Stimulated activated CD8-positive, alpha-beta memory T cell treated with anti-CD3 and anti-CD28 coated beads, Interleukin-2, amount 100 ng/mL, for 1 hour (primary cell): ENCODE measurements at regions not wholly inside any gene's neighbourhood (a gene's known extent, or its start where the extent isn't known, plus 50 kb on each side); places are given as distances from the start of the nearest gene placed in this dataset.
"Not testable (repeated sequence)": the region's sequence is repeated elsewhere in the genome, so short reads cannot be mapped to it uniquely, and the experiment has no call there.

Source experiments
- DNase-seq, 2 donors: peaks; one replicate each; pipeline ENCODE4 v3.0.0-alpha.2; 2020; ENCODE audit warnings: low read depth in 2 of 2

DNA sequence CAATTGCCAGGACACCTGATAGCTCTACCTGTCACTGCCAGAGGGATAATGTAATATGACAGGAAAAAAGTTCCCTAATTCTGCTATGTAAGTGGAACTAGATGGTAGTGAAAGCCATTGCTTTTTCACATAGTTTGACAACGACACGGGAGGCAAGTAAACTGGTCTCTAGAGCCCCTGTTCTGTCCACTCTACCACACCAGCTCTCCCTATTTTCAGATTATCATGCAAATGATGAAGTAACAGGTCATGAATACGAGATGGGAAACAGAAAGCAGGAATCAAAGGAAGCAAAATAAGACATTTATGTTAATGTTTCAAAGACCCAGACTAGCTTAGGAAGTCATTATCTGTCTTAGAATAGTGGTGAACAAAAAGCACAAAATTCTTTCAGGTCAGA is 56.2 kb downstream of the TAF11L14 start:
- DNase-seq: no peak

GRCh38 chr5:17691762-17692161 is 57.5 kb downstream of the TAF11L14 start:
- no peak for DNase-seq

DNA sequence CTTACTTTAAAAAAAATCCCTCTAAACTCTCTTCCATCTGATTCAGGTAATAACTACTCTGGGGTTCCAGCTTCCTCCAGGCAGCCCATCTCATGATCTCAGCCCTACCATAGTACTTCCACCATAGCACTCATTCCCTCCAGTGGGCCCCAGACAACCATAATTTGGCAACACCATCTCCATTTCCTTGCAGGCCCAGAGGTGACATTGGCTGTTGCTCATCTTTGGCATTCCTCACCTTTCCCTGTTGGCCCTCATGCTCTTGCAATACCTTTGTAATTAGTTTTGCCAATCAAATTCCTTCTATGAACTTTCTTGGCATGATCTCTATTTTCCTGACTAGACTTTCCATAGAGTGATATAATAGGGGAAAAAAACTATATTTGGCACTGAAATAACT is 60.1 kb downstream of the TAF11L14 start:
- DNase-seq: no peak

DNA sequence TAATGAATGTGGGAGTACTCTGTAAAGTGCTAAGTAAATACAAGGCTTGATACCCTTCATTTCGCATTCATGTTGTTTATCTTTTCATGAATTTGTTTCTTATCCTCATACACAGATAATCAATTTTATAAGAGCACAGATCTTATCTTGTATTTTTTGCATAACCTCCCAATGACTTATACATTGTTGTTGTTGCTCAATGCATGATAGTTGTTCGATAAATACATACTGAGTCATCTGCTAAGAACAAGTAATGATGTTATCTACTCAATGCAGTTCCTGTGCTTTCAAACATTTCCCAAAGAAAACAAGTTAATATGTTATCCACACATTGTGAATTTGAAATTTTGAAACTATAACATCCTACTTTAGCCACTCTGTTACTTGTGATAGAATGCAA is 60.7 kb downstream of the TAF11L14 start:
- no peak for DNase-seq

- no peak for DNase-seq
These were observed 62.4 kb downstream of the TAF11L14 start for GRCh38 chr5:17696627-17697026.

DNA sequence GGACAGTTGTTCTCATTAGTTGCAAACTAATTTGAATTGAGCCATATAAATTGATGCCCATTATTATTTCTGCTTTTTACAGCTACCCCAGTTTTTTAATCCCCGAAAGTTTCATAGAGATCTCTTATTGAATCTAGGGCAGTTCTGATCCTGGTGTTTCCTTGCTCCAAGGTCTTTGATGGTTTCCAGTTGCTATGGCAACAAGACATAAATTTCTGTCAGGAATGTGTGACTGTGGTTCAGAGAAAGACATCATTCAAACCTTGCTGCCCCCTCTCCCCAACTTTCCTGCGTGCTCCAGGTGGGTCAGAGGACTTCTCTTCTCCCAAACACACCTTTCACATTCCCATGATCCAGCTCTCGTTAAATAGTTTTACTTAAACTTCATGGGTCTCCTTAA is 63.4 kb downstream of the TAF11L14 start:
- DNase-seq: no peak

GRCh38 chr5:17709011-17709710 is 74.9 kb downstream of the TAF11L14 start:
- DNase-seq: no peak

- DNase-seq: no peak
These were observed 79.0 kb downstream of the TAF11L14 start for GRCh38 chr5:17713301-17713700.

DNA sequence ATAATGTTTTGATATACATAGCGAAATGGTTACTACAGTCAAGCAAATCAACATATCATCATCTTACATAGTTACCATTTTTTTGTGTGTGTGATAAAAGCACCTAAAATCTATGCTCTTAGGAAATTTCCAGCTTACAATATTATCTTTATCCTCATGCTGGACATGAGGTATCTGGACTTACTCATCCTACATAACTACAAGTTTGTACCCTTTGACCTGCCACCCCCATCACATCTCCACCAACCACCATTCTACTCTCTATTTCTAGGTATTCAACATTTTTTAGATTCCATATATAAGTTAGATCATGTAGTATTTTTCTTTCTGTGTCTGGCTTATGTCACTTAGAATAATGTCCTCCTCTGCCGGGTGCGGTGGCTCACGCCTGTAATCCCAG is 79.9 kb downstream of the TAF11L14 start:
- no peak for DNase-seq

- no peak for DNase-seq
These were observed 85.3 kb downstream of the TAF11L14 start for GRCh38 chr5:17719592-17719991.

GRCh38 chr5:17720071-17720470 is 85.8 kb downstream of the TAF11L14 start:
- DNase-seq: no peak

DNA sequence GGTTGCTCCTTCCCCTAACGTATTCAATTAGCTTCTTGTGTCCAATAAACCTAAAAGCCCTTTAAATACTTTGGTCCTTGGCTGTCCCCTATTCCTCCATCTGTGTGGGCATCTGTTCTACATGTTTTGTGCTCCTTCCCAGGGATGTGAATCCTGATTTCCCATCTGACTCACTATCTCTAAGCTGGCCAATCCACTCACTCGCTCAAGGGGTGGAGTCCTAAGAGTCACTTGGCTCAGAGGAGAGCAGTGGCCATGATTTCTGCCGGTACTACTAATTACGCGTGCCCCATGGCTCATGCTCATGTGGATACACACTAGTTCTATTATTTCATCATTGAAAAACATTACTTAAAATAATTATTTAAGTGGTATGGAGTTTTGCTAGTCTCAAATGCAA is 89.6 kb downstream of the TAF11L14 start:
- no peak for DNase-seq

- DNase-seq: no peak
These were observed 92.8 kb downstream of the TAF11L14 start for GRCh38 chr5:17727098-17727497.

DNA sequence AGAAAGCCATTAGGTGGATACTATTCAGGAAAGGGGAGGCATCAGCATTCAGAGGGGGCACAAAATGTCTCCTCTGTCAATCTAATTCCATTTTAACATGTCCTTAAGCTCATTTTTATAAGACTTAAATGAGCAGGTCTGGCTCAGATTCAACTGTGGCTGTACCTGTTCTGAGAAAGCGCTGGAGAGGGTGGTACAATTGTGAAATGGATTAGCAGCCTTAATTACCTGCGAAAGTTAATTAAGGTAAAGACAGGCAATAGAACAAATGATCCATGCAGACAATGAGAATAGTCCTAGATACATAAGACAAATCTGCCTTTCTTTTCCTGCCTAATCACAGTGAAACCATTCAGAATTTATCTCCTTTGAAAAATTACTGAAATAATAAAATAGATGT is 96.2 kb downstream of the TAF11L14 start:
- DNase-seq: no peak

DNA sequence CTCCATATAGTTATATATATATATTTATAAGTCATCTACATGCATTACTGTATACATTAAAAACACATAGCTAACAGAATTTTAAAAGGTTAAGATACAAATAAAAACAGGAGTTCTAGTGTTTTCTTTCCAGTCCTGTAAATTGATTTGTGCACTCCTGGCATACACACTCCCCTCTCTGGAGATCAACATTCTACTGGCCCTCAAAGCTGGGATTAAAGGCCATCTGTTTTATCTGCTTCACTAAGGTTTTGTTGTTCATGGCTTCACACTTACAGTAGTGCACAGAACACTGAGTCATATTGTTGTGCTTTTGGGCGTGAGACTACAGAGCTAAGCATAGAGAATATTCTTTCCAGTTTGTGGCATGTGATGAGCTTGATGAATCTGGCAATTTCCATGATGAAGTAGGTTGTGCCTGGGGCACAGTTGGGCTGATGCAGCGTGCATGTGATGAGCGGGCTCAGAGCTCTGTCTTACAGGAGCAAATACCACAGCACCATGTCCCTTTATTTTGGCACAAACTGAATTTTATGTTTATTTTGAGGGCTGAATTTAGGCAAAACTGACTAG is 98.2 kb downstream of the TAF11L14 start:
- DNase-seq: no peak

DNA sequence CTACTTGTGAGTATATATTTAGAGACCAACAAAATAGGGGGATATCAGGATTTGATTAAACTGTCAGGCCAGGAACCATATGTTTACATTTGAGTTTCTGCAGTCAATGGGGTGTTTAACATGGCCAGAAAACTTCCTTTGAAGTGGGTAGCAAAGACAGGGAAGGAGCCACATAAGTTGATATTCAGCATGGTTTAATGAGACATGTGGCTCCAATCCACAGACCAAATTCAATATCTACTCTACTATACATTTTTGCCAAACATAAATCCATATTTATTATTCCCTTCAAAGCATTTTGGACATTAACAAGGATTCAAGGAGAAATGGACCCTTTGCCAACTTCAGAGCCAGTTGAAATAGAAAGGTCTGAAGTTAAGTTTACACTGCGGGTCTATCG is 99.8 kb downstream of the TAF11L14 start:
- DNase-seq: no peak

DNA sequence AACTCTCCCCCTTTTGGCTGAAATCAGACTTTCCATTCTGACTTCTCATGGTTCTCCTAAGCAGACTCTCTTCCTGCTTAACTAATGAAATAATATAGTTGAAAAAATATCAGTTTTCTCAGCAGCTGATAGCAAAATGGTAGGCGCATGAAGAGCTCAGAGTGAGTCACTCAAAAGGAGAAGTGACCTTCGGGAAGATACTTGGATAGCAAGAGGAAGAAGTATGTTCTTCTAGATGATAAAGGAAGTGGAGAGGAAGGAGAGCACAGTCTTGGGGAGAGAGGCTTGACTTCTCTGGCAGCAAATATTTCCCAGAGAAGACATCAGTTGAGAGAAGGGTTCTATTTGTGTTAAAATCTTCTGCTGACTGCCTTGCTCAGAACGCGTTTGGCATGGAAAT is 101.5 kb downstream of the TAF11L14 start:
- no peak for DNase-seq

DNA sequence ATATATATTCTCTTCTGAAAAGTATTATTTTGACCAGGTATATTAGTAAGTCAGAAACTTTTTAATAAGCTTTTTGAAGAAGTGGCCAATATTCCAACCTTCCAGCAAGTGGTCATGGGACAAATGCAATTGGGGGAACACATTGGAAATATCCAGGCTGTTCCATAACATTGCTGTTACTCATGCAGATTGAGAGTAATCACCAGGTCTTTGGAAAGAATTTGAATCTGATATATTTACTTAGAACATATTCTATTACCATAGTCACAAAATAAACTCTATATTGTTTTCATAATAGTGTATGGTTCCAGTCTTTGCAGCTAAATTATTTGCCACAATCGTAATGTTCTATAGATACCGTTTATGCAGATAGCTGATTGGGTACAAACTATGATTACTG is 102.8 kb downstream of the TAF11L14 start:
- no peak for DNase-seq

DNA sequence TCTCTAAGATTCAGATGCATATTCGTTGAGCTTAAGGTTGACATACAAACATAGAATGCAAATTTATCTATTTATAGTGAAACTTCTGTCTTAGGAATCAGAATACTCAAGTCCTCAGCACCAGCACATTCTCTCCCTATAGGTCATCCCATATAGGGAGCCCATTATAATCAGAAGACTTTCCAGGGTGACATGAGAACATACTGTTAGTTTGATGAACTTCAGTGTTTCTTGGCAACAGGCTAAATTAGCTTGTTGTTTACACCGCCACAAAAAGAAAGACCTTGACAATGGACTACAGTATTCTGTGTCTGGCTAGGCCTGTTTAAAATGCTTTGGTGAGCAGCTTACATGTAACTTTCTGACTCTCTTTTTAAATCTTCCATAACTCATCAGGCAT is 104.2 kb downstream of the TAF11L14 start:
- no peak for DNase-seq

- DNase-seq: no peak
These were observed 109.5 kb downstream of the TAF11L14 start for GRCh38 chr5:17743580-17744435.

DNA sequence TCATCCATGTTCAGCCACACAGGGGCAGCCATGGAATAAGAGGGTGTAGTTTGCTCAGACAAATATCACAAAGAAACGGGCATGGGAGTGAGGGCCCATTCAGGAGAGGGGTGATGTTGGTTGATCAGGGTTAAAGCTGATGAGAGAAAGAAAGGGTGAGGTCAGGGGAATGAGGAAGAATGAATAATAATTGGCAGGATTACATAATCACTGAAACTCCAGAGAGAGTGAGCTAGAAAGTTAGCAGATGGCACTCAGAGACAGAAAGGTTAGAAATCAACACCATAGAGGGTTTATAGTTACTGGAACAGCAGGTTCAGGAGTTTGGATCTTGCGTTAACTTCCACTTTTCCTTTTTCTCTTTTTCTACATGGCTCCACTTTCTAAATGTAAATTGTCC is 113.9 kb downstream of the TAF11L14 start:
- no peak for DNase-seq

GRCh38 chr5:17748941-17749340 is 114.7 kb downstream of the TAF11L14 start:
- DNase-seq: no peak

- DNase-seq: not testable (repeated sequence)
These were observed 121.1 kb downstream of the TAF11L14 start for GRCh38 chr5:17755406-17755805.
